ENCODE measurements at regions not wholly inside any gene's neighbourhood (a gene's known extent, or its start where the extent isn't known, plus 50 kb on each side); places are given as distances from the start of the nearest gene placed in this dataset.

DNA sequence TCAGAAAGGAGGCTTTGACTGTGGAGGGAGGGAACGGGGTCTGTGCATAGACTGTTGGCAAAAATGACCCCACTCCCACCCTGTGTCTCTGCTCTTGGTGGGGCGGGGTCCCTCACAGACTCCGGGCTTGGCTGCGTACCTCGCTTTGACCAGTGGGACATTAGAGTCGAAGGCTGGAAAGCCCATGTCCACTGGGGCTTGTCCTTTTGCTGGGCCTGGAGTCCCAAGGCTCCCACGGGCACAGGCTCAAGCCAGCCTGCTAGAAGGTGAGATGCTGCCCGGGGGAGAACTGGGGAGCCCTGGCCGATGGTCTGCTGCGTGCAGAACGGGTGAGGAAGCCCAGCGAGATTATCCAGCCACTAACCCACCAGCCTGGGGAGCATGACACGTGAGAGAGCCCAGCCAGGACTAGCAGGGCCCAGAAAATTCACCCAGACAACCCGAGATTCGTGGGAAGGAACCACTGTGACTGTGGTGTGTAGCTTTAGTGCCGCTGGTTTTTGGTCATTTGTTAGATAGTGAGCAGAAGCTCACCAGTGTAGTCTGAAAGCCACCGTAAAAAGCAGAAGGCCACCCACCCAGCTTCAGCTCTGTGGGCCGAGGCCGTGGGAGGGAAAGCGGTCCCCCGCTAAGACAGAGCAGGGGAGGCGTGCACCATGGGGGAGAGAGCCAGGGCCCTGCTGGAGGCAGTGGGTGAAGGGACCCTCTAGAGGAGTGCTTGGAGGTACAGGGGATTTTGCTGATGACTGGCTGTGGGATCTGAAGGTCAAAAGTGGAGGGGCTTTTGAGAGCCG lies 78.3 kb upstream of the C1orf174 start:
- TF ChIP-seq EZH2 (IDR thresholded peaks at IDR 0.05) (no peak), POLR2AphosphoS5 (IDR thresholded peaks at IDR 0.05; ENCODE audit: borderline replicate concordance, low read depth, low read length) (no peak), FOXP2 (optimal IDR thresholded peaks at IDR 0.05; ENCODE audit: control extremely low read depth, extremely low read length, insufficient read depth) (no peak)
